Suppressor macrophage treated with lipopolysaccharide for 1 hour (primary cell): ENCODE measurements at regions not wholly inside any gene's neighbourhood (a gene's known extent, or its start where the extent isn't known, plus 50 kb on each side); places are given as distances from the start of the nearest gene placed in this dataset.
"Not testable (repeated sequence)": the region's sequence is repeated elsewhere in the genome, so short reads cannot be mapped to it uniquely, and the experiment has no call there.

Experiments
- DNase-seq, 3 donors: peaks; one replicate each; pipeline ENCODE4 v3.0.0-alpha.2; 2020 to 2022

- not testable (repeated sequence) for DNase-seq
Measured at GRCh38 chr10:46645110-46645509, 66.2 kb downstream of the SYT15 start.

DNA sequence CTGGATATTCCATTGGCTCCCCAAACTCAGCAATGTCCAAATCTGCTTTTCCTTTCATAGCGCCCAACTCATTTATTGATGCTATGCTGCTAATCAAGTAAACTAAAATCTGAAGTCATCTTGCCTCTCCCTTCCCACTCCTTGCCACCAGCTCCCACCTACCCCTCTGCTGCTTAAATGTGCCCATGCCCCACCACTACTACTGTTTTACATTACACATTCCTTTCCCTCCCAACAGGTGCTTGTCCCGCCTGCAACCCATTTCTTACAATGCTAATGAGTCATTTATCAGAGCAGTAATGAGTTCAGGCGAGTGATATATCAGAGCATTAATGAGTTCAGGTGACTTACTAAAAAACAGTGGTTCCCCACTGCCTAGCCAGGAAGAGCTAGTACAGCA, 67.2 kb downstream of the SYT15 start:
- not testable (repeated sequence) for DNase-seq

DNA sequence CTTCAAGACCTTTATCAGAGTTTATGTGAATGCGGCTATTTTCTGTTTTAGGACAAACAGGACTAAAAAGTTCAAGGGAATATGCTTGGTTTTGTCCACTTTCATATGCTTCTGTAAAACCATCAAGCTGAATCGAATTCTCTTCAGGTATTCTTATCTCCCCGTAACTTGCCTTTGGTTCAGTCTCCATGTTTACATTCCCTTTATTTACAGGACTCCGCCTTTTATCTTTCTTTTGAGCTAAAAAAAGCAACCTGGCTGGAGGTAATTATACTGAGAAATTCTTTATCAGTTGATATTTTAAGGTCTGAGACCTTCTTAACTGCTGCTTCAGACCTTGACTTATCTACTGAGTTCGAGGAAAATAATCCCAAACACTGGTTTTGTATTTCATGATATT, 72.0 kb downstream of the SYT15 start:
- DNase-seq = not testable (repeated sequence)

GRCh38 chr10:46657437-46657836, 78.5 kb downstream of the SYT15 start:
- not testable (repeated sequence) for DNase-seq

- not testable (repeated sequence) for DNase-seq
Measured at GRCh38 chr10:46660027-46660834, 81.3 kb downstream of the SYT15 start.

DNA sequence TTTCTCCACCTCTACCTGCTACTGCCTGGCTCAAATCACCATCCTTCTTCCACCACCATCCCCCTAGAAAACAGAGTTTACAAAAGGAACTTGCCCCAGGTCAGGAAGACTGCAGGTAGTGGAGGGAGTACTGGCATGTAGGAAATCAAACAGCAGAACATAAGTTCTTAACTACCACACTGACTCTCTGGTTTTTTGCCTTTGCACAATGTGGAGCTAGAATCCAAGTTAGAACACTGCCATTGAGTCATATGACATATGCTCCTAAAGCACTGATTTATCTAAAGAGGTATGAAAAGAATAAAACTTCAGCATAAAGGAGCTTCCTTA, 81.9 kb downstream of the SYT15 start:
- DNase-seq = not testable (repeated sequence)

DNA sequence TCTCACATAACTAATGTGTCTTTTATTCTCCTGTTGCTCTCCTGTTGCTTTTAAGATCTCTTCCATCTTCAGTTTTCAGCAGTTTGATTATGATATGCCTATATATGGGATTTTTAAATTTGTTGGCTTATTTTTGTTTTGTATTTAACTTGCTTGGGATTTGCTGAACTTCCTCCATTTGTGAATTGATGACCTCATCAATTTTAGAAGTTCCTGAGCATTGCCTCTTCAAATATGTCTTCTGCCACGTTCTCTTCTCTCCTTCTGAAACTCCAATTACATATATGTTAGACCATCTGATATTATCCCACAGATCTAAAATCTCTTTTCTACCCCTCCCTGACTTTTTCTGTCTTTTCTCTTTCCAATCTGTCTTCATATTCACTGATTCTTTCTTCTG, 86.6 kb downstream of the SYT15 start:
- peak in 1 of 3 donors; percentile 13 for DNase-seq

DNA sequence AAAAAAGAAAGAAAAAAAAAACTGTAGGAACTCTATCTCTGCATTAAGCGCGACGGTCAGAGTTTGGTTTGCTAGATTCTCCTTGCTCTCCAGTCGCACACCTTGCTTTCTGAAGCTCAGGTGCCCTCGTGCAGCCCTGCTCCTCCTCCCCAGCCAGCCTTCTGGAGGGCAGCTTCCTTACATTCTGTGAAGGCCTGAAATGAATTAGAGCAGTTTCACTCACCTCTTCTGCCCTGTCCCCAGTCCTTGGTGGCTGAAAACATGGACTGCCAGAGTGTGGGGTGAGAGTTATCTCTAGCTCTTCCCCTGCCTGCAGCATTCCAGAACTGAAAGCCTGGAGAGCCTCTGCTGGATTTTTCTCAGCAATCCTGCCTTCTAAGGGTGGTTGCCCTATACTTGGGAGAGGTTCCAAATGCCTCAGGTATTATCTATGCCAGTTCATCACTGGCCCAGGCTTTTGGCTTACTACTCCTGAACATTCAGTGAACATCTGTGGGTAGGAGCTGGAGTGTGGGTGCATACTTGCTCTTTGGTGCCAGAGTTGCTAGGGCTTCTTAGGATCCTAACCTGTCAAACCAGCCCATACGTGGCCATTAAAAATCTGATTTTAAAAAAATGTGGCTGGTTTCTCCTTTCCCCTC, 89.5 kb downstream of the SYT15 start:
- not testable (repeated sequence) for DNase-seq

DNA sequence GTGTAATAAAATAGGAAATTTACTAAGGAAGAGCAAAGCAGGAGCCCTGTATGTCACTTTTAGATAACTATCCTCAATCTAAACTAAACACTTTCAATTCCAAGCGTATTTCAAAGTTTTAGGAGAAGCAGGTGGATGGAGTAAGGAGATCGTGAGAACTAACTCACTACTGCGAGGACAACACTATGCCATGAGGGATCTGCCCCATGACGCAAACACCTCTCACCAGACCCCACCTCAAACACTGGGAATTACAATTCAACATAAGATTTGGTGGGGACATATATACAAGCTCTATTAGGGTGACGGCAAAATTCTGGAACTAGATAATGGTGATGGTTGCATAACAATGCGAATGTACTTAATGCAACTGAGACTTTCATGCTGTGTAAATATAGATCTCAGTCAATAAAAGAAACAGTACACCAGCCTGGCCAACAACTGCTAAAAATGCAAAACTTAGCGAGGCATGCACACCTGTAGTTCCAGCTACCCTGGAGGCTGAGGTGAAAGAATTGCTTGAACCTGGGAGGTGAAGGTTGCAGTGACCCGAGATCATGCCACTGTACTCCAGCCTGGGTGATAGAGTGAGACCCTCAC, 99.0 kb downstream of the SYT15 start:
- not testable (repeated sequence) for DNase-seq

DNA sequence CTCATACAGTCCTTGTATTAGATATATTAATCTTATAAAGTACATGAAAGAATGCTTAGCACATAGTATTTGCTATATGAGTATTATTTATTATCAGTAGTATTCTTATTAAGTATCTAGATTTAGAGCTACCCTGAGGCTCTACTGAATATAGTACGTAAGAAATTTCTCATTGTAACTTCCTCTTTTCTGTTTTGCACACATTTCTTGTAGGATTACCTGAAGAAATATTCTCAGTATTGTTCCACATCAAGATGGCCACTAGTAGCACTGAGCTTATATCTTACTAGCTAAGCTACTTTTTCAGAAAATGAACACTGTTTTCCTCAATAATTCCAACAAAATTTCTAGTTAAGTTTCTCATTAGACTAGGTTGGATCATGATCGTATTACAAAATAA, 112.5 kb downstream of the SYT15 start:
- not testable (repeated sequence) for DNase-seq

DNA sequence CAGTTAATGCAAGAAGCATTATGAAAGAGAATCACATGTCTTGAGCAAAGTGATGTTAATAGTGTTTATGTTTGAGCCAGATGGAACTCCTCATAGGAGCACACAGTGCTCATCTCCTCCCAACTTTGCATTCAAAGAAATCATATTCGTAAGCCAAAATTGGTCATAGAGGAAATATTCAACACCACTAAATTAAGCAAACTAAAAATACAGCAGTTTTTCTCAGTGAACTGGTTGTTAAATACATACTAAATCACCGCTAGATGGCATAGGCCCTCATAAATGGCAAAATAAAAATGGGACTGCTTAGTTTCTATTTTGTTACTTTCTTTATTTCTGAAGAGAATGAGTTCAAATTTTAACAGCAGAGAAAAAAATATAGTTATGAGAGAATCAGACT, 114.3 kb downstream of the SYT15 start:
- not testable (repeated sequence) for DNase-seq

- DNase-seq = not testable (repeated sequence)
Measured at GRCh38 chr10:46717264-46717663, 138.3 kb downstream of the SYT15 start.

DNA sequence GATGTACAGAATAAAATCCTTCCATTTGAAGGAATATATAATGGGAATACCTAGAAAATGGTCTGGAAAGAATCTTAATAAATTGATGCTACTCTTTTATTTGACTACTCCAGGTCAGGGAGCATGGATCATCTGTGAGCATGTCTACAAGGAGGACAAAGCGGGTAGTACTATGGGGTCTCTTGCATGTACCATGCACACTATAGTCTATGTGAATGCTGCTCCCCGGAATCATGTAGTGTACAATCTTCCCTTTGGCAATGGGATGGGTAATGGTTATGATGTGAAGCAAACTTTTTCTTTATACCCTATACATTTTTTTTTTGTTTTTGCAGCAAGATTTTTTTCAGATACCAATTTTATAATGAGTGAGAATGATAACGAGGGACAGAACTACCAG, 139.1 kb downstream of the SYT15 start:
- DNase-seq = not testable (repeated sequence)

DNA sequence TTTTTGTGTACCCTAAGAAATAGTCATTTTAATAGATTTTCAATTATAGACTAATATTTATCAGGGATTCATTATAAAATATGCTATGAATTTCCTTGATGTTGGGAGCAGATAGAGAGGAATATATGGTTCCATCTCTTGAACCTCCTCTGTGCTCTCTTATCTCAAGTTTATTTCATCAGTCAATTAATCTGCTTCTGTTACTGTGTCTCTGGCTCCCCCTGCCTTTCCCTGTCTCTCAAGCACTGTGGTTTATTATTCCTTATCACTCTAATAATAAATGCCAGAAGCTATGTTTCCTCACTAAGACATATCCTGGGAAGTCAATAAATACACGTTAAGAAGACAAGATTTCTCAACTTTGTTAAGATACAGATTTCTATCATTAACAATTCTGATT, 141.5 kb downstream of the SYT15 start:
- peak; percentile 18 to 50 (median 21) for DNase-seq

DNA sequence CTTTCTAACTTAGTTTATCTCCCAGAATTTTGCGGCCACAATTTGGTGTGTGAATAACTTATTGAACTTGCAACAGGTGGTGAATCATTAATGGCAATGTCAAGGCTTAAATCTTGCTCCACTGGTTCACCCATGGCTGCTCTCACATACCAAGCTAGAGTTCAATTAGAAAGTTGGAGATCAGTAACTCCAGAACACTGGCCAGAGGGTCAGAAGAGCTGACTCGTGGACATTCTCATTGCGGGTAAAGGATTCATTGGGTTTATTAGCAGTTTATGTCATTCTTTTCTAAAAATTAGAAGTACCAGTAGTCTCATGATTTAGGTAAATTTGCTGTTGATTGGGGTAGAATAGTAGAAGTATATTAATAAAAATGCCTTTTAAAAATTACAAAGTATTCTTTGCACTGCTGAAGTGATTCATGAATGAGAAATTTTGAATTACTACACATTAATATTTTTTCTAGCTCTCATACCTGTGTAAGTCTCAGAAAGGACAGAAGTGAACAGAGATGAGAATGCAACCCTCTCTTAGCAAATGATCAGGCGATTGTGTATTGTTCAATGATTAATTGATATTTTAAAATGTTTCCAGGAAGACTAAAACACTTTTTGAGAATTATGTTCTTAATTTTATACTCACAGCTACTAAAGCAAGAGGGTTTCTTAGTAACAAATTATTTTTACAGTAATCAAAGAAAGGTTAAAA, 142.0 kb downstream of the SYT15 start:
- DNase-seq = peak in 1 of 3 donors; percentile 16

DNA sequence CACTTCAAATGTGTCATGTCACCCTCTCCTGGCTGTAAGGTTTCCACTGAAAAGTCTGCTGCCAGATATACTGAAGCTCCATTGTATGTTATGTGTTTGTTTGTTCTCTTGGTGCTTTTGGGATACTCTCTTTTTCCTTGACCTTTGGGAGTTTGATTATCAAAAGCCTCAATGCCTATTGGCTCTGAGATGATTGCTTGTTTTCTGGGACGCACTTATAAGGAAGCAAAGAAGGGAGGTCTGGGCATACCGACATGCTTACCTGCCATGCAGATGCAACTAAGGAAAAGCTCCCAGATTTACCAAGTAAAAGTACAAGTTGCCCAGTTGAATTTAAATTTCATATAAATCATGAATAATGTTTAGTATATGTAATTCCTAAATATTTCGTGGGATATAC, 145.3 kb downstream of the SYT15 start:
- DNase-seq = not testable (repeated sequence)

DNA sequence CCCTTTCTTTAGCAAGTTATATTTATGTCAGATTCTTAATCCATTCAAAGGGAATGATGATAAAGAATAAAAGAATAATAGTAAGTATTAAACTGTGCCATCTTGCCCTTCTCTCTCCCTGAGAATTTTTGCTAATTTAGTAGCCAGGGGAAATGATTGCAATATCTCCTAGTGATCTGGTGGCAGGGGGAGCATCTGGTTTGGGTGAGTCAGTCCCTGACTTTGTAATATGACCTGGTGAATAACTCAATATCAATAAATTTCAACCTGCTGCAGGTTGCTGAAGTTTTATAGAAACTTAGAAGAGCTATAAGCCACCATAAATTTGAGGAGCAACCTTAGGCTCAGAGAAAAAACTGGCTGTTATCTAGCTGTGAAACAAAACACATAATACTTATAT, 149.4 kb downstream of the SYT15 start:
- DNase-seq = not testable (repeated sequence)

- DNase-seq = not testable (repeated sequence)
Measured at GRCh38 chr10:46730729-46731128, 151.8 kb downstream of the SYT15 start.

- DNase-seq = not testable (repeated sequence)
Measured at GRCh38 chr10:46733635-46734261, 154.8 kb downstream of the SYT15 start.

- not testable (repeated sequence) for DNase-seq
Measured at GRCh38 chr10:46734262-46734642, 155.3 kb downstream of the SYT15 start.

- DNase-seq = not testable (repeated sequence)
Measured at GRCh38 chr10:46739919-46740318, 161.0 kb downstream of the SYT15 start.

DNA sequence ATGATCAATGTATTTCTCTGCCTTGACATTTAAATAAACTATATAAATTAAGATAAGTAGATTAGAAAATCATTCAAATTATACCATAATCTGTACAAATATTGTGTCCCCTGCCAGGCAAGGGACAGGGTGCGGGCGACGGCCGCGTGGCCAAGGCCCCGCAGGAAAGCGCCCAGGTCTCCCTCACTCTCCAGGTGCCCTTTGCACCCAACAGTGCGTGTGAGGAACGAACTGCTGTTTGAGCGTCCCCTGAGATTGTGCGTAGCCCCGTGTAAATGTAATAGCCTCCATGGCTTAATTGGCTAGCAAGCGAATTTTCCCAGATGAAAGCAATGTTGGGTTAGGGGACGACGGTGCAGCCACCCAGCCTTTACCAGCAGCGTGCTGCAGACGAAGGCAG, 161.4 kb downstream of the SYT15 start:
- not testable (repeated sequence) for DNase-seq

- not testable (repeated sequence) for DNase-seq
Measured at GRCh38 chr10:46749003-46749402, 162.2 kb upstream of the PTPN20 start.
